Stimulated activated CD4-positive, alpha-beta T cell treated with anti-CD3 and anti-CD28 coated beads, Interleukin-2, amount 100 ng/mL, for 48 hours (primary cell): ENCODE measurements at regions not wholly inside any gene's neighbourhood (a gene's known extent, or its start where the extent isn't known, plus 50 kb on each side); places are given as distances from the start of the nearest gene placed in this dataset.
A peak's percentile ranks its signal among the peaks of the same experiment; 100 is the strongest.

Source experiments
- DNase-seq, 2 donors: peaks; one replicate each; pipeline ENCODE4 v3.0.0-alpha.2; 2020

GRCh38 chr15:25946241-25946805 is 83.2 kb upstream of the ATP10A start:
- no peak for DNase-seq

GRCh38 chr15:25944386-25944785 is 81.3 kb upstream of the ATP10A start:
- DNase-seq = no peak

- no peak for DNase-seq
Observed at GRCh38 chr15:25943831-25944230, 80.7 kb upstream of the ATP10A start.

GRCh38 chr15:25939122-25939521 is 76.0 kb upstream of the ATP10A start:
- no peak for DNase-seq

- DNase-seq = no peak
Observed at GRCh38 chr15:25937796-25938195, 74.7 kb upstream of the ATP10A start.

GRCh38 chr15:25936004-25936403 is 72.9 kb upstream of the ATP10A start:
- DNase-seq = no peak

GRCh38 chr15:25933456-25934158 is 70.5 kb upstream of the ATP10A start:
- peak; percentile 42 to 50 for DNase-seq

GRCh38 chr15:25932696-25933095 is 69.6 kb upstream of the ATP10A start:
- no peak for DNase-seq

GRCh38 chr15:25931851-25932250 is 68.7 kb upstream of the ATP10A start:
- DNase-seq = no peak

GRCh38 chr15:25930931-25931330 is 67.8 kb upstream of the ATP10A start:
- DNase-seq = no peak
